GM04503 (cell line): ENCODE measurements at regions not wholly inside any gene's neighbourhood (a gene's known extent, or its start where the extent isn't known, plus 50 kb on each side); places are given as distances from the start of the nearest gene placed in this dataset.
A peak's percentile ranks its signal among the peaks of the same experiment; 100 is the strongest.
"Not testable (repeated sequence)": the region's sequence is repeated elsewhere in the genome, so short reads cannot be mapped to it uniquely, and the experiment has no call there.

Source experiments
- DNase-seq: peaks from one replicate; pipeline ENCODE4 v3.0.0-alpha.2; 2012; ENCODE audit warnings: low read depth

- DNase-seq: peak; percentile 99
Observed at GRCh38 chr18:67864677-67865340, 348.3 kb upstream of the DSEL start.

- no peak for DNase-seq
Observed at GRCh38 chr18:67862069-67862468, 345.5 kb upstream of the DSEL start.

- DNase-seq: no peak
Observed at GRCh38 chr18:67854340-67854739, 337.8 kb upstream of the DSEL start.

- DNase-seq: no peak
Observed at GRCh38 chr18:67846422-67847098, 330.0 kb upstream of the DSEL start.

- DNase-seq: no peak
Observed at GRCh38 chr18:67845035-67845434, 328.5 kb upstream of the DSEL start.

- DNase-seq: no peak
Observed at GRCh38 chr18:67840379-67840778, 323.9 kb upstream of the DSEL start.

GRCh38 chr18:67818432-67818831, 301.9 kb upstream of the DSEL start:
- no peak for DNase-seq

GRCh38 chr18:67815280-67815679, 298.8 kb upstream of the DSEL start:
- no peak for DNase-seq

GRCh38 chr18:67813380-67814028, 297.0 kb upstream of the DSEL start:
- DNase-seq: no peak

GRCh38 chr18:67805261-67805660, 288.7 kb upstream of the DSEL start:
- DNase-seq: no peak

GRCh38 chr18:67794521-67794920, 278.0 kb upstream of the DSEL start:
- peak; percentile 34 for DNase-seq

- no peak for DNase-seq
Observed at GRCh38 chr18:67790527-67790926, 274.0 kb upstream of the DSEL start.

- DNase-seq: no peak
Observed at GRCh38 chr18:67789165-67789545, 272.6 kb upstream of the DSEL start.

GRCh38 chr18:67788310-67789164, 272.0 kb upstream of the DSEL start:
- DNase-seq: no peak

- peak; percentile 68 for DNase-seq
Observed at GRCh38 chr18:67783196-67783946, 266.9 kb upstream of the DSEL start.

- no peak for DNase-seq
Observed at GRCh38 chr18:67778016-67778415, 261.5 kb upstream of the DSEL start.

- DNase-seq: no peak
Observed at GRCh38 chr18:67776929-67777328, 260.4 kb upstream of the DSEL start.

GRCh38 chr18:67771271-67771670, 254.8 kb upstream of the DSEL start:
- DNase-seq: peak; percentile 9

- DNase-seq: no peak
Observed at GRCh38 chr18:67770520-67770919, 254.0 kb upstream of the DSEL start.

- DNase-seq: peak; percentile 61
Observed at GRCh38 chr18:67766930-67767329, 250.4 kb upstream of the DSEL start.

GRCh38 chr18:67752211-67752610, 235.7 kb upstream of the DSEL start:
- DNase-seq: not testable (repeated sequence)

GRCh38 chr18:67742954-67743353, 226.4 kb upstream of the DSEL start:
- DNase-seq: no peak
